HL-60 (cell line): ENCODE measurements at regions not wholly inside any gene's neighbourhood (a gene's known extent, or its start where the extent isn't known, plus 50 kb on each side); places are given as distances from the start of the nearest gene placed in this dataset.

Experiments
- DNase-seq, 2 experiments: peaks; one replicate each; pipeline ENCODE4 v3.0.0-alpha.2; 2010 to 2020; ENCODE audit warnings: low read depth in 1 of 2, low spot score in 1 of 2
- H3K27ac ChIP-seq: fragments of 250-450 bp; sonication (Bioruptor Pico); replicated peaks from 2 replicates; pipeline ENCODE4 v1.5.1; 2020; ENCODE audit warnings: mild to moderate bottlenecking, moderate library complexity
- H3K27me3 ChIP-seq: fragments of 250-450 bp; sonication (Bioruptor Pico); 2 replicates; pipeline ENCODE4 v1.5.1; 2021; ENCODE audit warnings: mild to moderate bottlenecking, moderate library complexity; ENCODE audit not compliant: insufficient read depth, poor library complexity, severe bottlenecking
- H3K4me3 ChIP-seq: replicated peaks from 2 replicates; pipeline ENCODE4 v1.5.1; 2011; ENCODE audit warnings: mild to moderate bottlenecking, control low read depth, low read length; ENCODE audit not compliant: insufficient read depth
- GABPA ChIP-seq: IDR thresholded peaks from 2 replicates; pipeline ENCODE4 v1.6.1; 2012; ENCODE audit warnings: low read depth
- POLR2AphosphoS5 ChIP-seq: IDR thresholded peaks from 2 replicates; pipeline ENCODE4 v1.6.1; 2012; ENCODE audit warnings: low read depth
- SPI1 ChIP-seq: IDR thresholded peaks from 2 replicates; pipeline ENCODE4 v1.6.1; 2012; ENCODE audit warnings: low read depth, mild to moderate bottlenecking, borderline replicate concordance
- TF ChIP-seq, protein P1 (sequence below): IDR thresholded peaks from one replicate; pipeline ENCODE4 v1.5.1; 2011; ENCODE audit warnings: low read length, control low read depth, inconsistent platforms; ENCODE audit not compliant: insufficient read depth
- TF ChIP-seq, protein P2 (sequence below): IDR thresholded peaks from 2 replicates; pipeline ENCODE4 v1.6.1; 2012; ENCODE audit warnings: low read depth; ENCODE audit not compliant: insufficient replicate concordance

DNA sequence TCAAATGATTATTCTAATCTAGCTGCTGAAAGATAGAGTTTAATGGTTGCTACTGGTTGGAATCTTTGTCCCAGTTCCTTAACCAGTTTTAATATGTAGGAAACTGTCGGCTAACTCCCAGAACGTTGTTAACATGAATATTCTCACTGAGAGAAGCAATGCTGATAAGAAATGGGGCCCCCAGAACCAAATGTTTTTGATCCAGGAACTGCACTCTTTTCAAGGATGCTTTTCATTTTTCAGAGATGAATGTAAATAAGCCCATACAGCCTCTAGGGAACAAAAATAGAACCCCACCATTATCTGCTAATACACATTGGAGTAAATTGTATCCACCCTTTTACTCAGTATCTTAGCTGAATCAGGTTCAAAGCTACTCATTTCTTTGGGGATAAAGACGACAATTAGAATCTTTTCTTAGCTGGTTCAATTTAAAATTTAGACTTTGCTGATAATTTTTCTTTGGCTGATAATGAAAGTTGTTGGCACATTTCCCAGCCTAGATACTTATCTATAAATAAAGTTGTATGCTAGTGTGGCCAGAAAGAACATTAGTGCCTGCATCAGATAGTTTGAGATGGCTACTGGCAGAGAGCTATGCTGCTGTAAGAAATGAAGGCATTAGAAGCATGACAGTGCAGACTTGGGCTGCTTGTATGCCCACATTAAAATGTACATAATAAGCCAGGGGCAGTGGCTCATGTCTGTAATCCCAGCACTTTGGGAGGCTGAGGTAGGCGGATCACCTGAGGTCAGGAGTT is 323.3 kb upstream of the PDGFD start:
- no peak for DNase-seq
- H3K27me3 ChIP-seq = no peaks in the 10 kb centered on the region
- H3K4me3 ChIP-seq = no peak overlapping the region
- TF ChIP-seq, protein P1, sequence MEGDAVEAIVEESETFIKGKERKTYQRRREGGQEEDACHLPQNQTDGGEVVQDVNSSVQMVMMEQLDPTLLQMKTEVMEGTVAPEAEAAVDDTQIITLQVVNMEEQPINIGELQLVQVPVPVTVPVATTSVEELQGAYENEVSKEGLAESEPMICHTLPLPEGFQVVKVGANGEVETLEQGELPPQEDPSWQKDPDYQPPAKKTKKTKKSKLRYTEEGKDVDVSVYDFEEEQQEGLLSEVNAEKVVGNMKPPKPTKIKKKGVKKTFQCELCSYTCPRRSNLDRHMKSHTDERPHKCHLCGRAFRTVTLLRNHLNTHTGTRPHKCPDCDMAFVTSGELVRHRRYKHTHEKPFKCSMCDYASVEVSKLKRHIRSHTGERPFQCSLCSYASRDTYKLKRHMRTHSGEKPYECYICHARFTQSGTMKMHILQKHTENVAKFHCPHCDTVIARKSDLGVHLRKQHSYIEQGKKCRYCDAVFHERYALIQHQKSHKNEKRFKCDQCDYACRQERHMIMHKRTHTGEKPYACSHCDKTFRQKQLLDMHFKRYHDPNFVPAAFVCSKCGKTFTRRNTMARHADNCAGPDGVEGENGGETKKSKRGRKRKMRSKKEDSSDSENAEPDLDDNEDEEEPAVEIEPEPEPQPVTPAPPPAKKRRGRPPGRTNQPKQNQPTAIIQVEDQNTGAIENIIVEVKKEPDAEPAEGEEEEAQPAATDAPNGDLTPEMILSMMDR = no peak
- TF ChIP-seq POLR2AphosphoS5 = no peak
- TF ChIP-seq, protein P2, sequence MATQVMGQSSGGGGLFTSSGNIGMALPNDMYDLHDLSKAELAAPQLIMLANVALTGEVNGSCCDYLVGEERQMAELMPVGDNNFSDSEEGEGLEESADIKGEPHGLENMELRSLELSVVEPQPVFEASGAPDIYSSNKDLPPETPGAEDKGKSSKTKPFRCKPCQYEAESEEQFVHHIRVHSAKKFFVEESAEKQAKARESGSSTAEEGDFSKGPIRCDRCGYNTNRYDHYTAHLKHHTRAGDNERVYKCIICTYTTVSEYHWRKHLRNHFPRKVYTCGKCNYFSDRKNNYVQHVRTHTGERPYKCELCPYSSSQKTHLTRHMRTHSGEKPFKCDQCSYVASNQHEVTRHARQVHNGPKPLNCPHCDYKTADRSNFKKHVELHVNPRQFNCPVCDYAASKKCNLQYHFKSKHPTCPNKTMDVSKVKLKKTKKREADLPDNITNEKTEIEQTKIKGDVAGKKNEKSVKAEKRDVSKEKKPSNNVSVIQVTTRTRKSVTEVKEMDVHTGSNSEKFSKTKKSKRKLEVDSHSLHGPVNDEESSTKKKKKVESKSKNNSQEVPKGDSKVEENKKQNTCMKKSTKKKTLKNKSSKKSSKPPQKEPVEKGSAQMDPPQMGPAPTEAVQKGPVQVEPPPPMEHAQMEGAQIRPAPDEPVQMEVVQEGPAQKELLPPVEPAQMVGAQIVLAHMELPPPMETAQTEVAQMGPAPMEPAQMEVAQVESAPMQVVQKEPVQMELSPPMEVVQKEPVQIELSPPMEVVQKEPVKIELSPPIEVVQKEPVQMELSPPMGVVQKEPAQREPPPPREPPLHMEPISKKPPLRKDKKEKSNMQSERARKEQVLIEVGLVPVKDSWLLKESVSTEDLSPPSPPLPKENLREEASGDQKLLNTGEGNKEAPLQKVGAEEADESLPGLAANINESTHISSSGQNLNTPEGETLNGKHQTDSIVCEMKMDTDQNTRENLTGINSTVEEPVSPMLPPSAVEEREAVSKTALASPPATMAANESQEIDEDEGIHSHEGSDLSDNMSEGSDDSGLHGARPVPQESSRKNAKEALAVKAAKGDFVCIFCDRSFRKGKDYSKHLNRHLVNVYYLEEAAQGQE = no peak
- TF ChIP-seq GABPA = no peak
- TF ChIP-seq SPI1 = no peak
- H3K27ac ChIP-seq = no peak overlapping the region

DNA sequence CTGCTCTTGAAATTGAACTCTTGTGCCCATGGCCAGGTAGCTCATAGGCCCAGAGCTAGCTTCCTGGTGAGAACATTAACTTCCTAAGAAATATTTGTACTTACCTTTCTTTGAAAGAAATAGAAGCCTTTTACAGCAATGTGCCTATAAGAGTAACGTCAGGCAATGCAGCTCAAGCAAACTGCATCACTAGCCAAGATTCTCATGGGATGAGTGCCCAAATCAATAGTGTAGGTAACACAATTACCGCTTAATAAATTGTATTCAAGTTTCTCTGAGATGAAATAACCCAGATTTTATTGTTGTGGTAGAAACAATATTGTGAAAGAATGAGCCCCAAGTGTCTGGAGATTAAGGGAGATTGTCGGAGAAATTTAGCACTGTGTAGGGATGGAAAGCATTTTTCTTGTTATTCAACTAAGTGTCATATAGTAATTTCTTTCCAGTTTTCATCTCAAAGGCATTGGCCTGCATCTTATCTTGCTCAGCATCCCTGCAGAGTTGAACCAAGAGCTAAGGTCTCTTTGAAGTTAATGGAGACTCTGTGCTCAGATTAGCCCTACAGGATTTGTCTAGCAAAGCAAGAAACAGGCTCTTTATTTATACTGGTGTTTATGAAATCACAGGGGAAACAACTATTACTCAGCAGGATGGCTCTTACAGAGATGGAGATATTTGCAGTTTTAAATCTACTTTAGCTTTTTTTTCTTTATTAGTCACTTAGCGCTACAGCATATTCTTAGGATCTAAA is 321.0 kb upstream of the PDGFD start:
- H3K27ac ChIP-seq = no peak overlapping the region
- TF ChIP-seq, protein P1 = no peak
- TF ChIP-seq POLR2AphosphoS5 = no peak
- TF ChIP-seq SPI1 = no peak
- no peak for TF ChIP-seq GABPA
- TF ChIP-seq, protein P2 = no peak
- DNase-seq = no peak
- H3K27me3 ChIP-seq = no peaks in the 10 kb centered on the region
- H3K4me3 ChIP-seq = no peak overlapping the region

DNA sequence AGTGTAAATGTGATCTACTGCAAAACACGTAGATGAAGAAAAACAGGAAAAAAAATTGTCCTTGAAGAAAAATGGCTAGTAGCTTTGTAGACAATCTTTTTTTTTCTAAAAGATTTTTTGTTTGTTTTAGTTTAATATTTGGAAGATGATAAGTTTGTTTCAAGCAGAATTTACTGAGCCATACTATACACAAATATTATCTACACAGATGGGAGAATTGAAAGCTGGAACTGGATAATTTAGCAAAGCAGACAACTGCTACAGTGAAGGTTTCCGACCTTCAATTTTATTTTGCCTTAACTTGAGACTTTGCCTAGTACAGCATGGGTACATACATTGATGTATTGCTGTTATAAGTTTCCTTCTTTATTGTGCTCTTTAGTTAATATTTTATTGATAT is 313.0 kb upstream of the PDGFD start:
- no peaks in the 10 kb centered on the region for H3K27me3 ChIP-seq
- no peak for DNase-seq
- H3K4me3 ChIP-seq = no peak overlapping the region
- H3K27ac ChIP-seq = no peak overlapping the region
- TF ChIP-seq, protein P1 = no peak
- TF ChIP-seq, protein P2 = no peak
- TF ChIP-seq GABPA = no peak
- no peak for TF ChIP-seq POLR2AphosphoS5
- no peak for TF ChIP-seq SPI1
